HepG2 (cell line): ENCODE measurements at regions not wholly inside any gene's neighbourhood (a gene's known extent, or its start where the extent isn't known, plus 50 kb on each side); places are given as distances from the start of the nearest gene placed in this dataset.

Experiments used
- CBFB ChIP-seq: sonication (generic); formaldehyde crosslinking; IDR thresholded peaks from 2 replicates; pipeline ENCODE4 v1.4.0; 2020; ENCODE audit warnings: missing genetic modification reagents
- HIC2 ChIP-seq: sonication (generic); formaldehyde crosslinking; IDR thresholded peaks from 2 replicates; pipeline ENCODE4 v1.9.0; 2022; ENCODE audit warnings: low read depth, missing genetic modification reagents
- HIVEP1 ChIP-seq: sonication (generic); formaldehyde crosslinking; IDR thresholded peaks from 2 replicates; pipeline ENCODE4 v1.4.0; 2020; ENCODE audit warnings: mild to moderate bottlenecking, missing genetic modification reagents
- PRDM4 ChIP-seq: sonication (generic); formaldehyde crosslinking; IDR thresholded peaks from 2 replicates; pipeline ENCODE4 v1.9.0; 2021; ENCODE audit warnings: missing genetic modification reagents, borderline replicate concordance
- RFX5 ChIP-seq: IDR thresholded peaks from 2 replicates; pipeline ENCODE4 v1.6.1; 2011; ENCODE audit warnings: low read depth, low read length, improper control_type of control experiment
- TFDP2 ChIP-seq: sonication (generic); formaldehyde crosslinking; IDR thresholded peaks from 2 replicates; pipeline ENCODE4 v1.4.0; 2020; ENCODE audit warnings: missing genetic modification reagents
- ZNF160 ChIP-seq: sonication (generic); formaldehyde crosslinking; IDR thresholded peaks from 2 replicates; pipeline ENCODE4 v1.8.0; 2022; ENCODE audit warnings: mild to moderate bottlenecking, inconsistent platforms, missing genetic modification reagents
- ZNF451 ChIP-seq: sonication (generic); formaldehyde crosslinking; IDR thresholded peaks from 2 replicates; pipeline ENCODE4 v1.5.0; 2020; ENCODE audit warnings: mild to moderate bottlenecking, missing genetic modification reagents
- ZNF614 ChIP-seq: IDR thresholded peaks from 2 replicates; pipeline ENCODE4 v1.6.1; 2018; ENCODE audit warnings: missing biosample characterization, missing genetic modification reagents, inconsistent platforms, borderline replicate concordance
- ZNF704 ChIP-seq: sonication (generic); formaldehyde crosslinking; IDR thresholded peaks from 2 replicates; pipeline ENCODE4 v1.8.1; 2023; ENCODE audit warnings: mild to moderate bottlenecking, inconsistent platforms, moderate library complexity, missing genetic modification reagents, borderline replicate concordance

GRCh38 chr17:65389426-65389825 is 172.0 kb downstream of the AXIN2 start (continued):
- TF ChIP-seq ZNF704 (CRISPR knock-in tag) = no peak
- no peak for TF ChIP-seq HIVEP1
- no peak for TF ChIP-seq ZNF451
- no peak for TF ChIP-seq PRDM4 (CRISPR knock-in tag)
- TF ChIP-seq CBFB (CRISPR knock-in tag) = no peak
- TF ChIP-seq RFX5 = no peak
- TF ChIP-seq HIC2 (CRISPR knock-in tag) = no peak
- TF ChIP-seq TFDP2 = no peak
- TF ChIP-seq ZNF614 (CRISPR knock-in tag) = no peak
- TF ChIP-seq ZNF160 = no peak
